ENCODE measurements at regions not wholly inside any gene's neighbourhood (a gene's known extent, or its start where the extent isn't known, plus 50 kb on each side); places are given as distances from the start of the nearest gene placed in this dataset.

DNA sequence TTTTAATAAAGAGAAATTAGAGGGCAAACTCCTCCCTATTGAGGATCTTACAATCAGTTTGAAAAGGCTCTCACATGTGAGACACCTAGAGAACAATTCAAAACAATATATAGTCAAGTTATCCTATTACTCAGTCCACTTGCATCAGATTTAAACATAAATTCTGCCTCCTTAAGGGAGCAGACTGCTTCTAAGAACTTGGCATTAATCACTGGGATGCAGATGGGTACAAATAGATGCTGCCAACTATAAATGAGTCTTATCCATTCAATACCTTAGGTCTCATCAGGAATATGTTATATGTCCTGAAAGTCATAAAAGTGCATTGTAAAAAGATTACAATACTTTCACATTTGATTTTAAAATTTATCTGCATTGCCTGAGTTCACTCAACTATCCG is 269.3 kb upstream of the KIRREL3 start:
- TF ChIP-seq, protein P1, sequence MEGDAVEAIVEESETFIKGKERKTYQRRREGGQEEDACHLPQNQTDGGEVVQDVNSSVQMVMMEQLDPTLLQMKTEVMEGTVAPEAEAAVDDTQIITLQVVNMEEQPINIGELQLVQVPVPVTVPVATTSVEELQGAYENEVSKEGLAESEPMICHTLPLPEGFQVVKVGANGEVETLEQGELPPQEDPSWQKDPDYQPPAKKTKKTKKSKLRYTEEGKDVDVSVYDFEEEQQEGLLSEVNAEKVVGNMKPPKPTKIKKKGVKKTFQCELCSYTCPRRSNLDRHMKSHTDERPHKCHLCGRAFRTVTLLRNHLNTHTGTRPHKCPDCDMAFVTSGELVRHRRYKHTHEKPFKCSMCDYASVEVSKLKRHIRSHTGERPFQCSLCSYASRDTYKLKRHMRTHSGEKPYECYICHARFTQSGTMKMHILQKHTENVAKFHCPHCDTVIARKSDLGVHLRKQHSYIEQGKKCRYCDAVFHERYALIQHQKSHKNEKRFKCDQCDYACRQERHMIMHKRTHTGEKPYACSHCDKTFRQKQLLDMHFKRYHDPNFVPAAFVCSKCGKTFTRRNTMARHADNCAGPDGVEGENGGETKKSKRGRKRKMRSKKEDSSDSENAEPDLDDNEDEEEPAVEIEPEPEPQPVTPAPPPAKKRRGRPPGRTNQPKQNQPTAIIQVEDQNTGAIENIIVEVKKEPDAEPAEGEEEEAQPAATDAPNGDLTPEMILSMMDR (IDR thresholded peaks at IDR 0.05): no peak
- no peak for TF ChIP-seq POLR2A (IDR thresholded peaks at IDR 0.05)

Measured in uterus (tissue), 2 donors.